Esophagus muscularis mucosa (tissue), 3 donors: ENCODE measurements at regions not wholly inside any gene's neighbourhood (a gene's known extent, or its start where the extent isn't known, plus 50 kb on each side); places are given as distances from the start of the nearest gene placed in this dataset.

Experiments
- POLR2A ChIP-seq: fragments of 450-650 bp; IDR thresholded peaks from one replicate; pipeline ENCODE4 v1.6.1; 2017; ENCODE audit warnings: antibody characterized with exemption, moderate library complexity, mild to moderate bottlenecking, low read depth
- POLR2AphosphoS5 ChIP-seq, 2 donors: sonication (generic); formaldehyde crosslinking; IDR thresholded peaks; one replicate each; pipeline ENCODE4 v1.6.1; 2017; ENCODE audit warnings: antibody characterized with exemption in 2 of 2
- TF ChIP-seq, protein P1 (sequence below), 3 experiments: fragments of 200-600 bp in 2 of 3; fragments of 450-650 bp in 1 of 3; sonication (generic) in 2 of 3; IDR thresholded peaks; one replicate each; pipeline ENCODE4 v1.5.1; 2017 to 2019; ENCODE audit warnings: antibody characterized with exemption in 3 of 3, mild to moderate bottlenecking in 2 of 3, moderate library complexity in 1 of 3

DNA sequence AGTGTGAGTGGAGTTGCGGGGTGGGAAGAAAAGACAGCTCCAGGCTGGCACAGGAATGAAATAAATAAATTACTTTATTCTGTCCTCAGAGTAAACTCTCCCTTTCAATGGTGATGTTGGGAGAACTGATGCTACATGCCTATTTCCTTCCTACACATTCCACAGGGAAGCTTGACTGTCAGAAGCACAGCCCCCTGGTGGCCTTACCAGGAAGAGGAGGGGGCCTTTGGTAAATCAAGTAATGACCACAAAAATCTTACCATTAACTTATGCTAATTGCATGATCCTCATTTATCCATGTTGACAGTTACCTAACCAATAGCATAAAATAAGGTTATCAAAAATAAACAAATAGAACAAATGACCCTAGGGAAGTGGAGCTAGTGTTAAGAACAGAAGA lies 605.0 kb upstream of the PKN2 start:
- TF ChIP-seq POLR2AphosphoS5 (IDR thresholded peaks at IDR 0.05) (no peak), POLR2A (no peak)
- TF ChIP-seq, protein P1, sequence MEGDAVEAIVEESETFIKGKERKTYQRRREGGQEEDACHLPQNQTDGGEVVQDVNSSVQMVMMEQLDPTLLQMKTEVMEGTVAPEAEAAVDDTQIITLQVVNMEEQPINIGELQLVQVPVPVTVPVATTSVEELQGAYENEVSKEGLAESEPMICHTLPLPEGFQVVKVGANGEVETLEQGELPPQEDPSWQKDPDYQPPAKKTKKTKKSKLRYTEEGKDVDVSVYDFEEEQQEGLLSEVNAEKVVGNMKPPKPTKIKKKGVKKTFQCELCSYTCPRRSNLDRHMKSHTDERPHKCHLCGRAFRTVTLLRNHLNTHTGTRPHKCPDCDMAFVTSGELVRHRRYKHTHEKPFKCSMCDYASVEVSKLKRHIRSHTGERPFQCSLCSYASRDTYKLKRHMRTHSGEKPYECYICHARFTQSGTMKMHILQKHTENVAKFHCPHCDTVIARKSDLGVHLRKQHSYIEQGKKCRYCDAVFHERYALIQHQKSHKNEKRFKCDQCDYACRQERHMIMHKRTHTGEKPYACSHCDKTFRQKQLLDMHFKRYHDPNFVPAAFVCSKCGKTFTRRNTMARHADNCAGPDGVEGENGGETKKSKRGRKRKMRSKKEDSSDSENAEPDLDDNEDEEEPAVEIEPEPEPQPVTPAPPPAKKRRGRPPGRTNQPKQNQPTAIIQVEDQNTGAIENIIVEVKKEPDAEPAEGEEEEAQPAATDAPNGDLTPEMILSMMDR (IDR thresholded peaks at IDR 0.05) = peak in 1 of 3 experiments; percentile 12
